Fibroblast of skin of right biceps (primary cell): ENCODE measurements at regions not wholly inside any gene's neighbourhood (a gene's known extent, or its start where the extent isn't known, plus 50 kb on each side); places are given as distances from the start of the nearest gene placed in this dataset.
"Not testable (repeated sequence)": the region's sequence is repeated elsewhere in the genome, so short reads cannot be mapped to it uniquely, and the experiment has no call there.

Experiments used
- DNase-seq: peaks from one replicate; pipeline ENCODE4 v3.0.0-alpha.2; 2013

DNA sequence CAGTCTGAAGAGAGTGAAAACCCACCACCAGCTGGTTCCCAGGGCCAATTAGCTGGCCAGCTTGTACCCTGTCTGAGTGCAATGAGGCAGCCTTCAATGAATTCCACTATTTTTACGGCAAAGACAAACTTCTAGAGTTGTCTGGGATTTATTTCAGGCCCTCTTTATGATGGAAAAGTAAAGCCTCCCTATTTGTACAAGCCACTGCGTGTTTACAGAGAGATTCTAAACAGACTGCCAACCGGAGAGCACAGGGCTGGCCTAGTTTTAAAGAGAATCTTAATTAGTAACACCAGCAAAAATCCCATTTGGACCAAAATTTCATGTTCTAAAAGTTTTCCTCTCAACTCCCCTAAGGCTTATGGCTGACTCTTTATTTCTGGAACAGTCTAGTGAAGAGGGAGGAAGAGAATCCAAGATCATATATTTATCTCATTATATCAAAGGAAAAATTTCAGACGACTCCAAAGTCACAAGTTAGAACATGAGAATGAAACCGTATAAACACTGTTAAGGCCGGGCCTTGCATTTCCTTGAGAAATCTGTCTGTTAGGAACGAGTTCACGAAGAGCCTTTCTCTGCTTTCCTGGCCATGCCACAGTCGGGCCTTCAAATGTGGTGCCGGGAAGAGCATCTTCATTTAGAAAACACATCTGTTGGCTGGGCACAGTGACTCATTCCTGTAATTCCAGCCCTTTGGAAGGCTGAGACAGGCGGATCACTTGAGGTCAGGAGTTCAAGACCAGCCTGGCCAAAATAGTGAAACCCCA lies 724.6 kb upstream of the NRP1 start:
- no peak for DNase-seq

DNA sequence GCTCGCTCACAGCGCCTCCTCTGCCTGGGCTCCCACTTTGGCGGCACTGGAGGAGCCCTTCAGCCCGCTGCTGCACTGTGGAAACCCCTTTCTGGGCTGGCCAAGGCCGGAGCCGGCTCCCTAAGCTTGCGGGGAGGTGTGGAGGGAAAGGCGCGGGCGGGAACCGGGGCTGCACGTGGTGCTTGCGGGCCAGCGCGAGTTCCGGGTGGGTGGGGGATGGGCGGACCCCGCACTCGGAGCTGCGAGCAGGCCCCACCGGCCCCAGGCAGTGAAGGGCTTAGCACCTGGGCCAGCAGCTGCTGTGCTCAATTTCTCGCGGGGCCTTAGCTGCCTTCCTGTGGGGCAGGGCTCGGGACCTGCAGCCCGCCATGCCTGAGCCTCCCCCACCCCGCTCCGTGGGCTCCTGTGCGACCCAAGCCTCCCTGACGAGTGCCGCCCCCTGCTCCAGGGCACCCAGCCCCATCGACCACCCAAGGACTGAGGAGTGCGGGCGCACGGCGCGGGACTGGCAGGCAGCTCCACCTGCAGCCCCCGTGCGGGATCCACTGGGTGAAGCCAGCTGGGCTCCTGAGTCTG lies 721.0 kb upstream of the NRP1 start:
- DNase-seq: not testable (repeated sequence)

DNA sequence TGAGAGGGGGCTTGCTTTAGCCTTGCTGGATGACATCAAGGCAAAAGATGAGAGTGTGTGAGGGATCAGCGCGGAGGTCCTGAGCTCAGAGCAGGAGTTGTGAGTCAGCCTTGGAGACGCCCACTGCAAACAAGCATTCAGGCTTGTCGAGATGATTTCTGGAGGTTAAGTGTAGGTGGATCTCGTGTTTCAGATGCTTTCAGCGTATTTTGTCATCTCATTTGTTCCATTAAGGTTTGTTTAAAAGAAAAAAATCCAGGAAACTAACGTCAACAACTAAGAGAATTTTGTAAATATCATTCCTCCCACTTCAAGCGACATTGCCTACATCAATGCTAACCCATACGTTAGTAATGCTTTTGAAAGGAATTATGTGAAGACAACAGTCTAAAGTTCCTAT lies 715.4 kb upstream of the NRP1 start:
- peak; percentile 36 for DNase-seq

DNA sequence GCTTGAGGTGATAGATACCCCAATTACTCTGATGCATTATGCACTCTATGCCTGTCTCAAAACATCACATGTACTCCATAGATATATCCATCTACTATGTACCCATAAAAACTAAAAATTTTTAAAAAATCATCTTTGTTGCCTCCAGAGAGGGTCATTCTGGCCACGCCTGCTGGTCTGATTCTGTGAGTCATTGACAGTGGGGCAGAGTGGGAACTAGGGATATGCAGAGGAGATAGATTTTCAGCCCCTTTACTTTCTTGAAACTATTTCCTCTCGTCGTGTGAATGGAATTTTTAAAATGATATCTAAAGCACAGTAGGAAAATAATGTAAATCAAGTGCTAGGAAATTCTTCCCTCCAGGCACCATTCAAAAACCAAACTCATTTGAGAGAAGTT lies 715.0 kb upstream of the NRP1 start:
- DNase-seq: peak; percentile 22

DNA sequence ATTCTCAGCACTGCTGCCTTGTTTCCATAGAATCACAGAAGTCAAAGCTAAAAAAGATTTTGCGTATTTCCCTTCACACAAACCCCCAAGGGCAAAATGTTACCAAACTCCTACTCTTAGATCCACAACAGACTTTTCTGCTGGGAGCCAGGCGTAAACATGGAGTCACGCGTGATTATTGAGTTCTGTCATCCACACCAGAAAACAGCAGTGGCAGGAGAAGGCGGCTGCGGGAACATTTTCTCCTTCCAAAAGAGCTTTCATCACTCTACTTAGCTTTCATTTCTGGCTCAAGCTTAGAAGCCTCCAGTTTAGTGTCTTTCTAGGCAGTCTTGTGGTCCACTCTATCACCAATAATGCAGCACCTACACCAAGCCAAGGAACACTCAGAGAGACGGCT lies 712.9 kb upstream of the NRP1 start:
- no peak for DNase-seq

DNA sequence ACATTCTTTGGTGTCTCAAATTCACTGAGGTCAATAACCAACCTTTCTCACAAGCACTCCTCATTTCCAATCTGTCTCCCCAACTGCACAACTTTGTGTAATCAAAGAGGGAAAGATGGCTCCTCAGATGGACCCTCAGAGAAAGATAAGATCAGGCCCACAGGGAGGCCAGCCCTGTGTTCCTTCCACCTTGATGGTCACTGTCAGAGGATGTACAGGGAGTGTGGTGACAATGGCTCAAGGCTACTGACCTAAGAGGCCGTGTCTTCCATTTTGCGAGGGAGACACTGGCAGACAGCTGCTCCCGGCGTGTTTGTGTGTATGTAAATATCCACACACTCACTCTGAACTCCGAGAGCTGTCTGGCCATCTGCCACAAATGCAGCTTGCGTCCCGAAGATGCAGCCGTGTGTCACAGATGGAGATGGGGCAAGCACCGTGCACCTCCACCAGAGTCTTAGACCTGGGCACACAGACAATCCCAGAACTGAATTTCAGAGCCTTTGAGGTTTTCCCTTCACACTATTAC lies 712.1 kb upstream of the NRP1 start:
- DNase-seq: no peak

DNA sequence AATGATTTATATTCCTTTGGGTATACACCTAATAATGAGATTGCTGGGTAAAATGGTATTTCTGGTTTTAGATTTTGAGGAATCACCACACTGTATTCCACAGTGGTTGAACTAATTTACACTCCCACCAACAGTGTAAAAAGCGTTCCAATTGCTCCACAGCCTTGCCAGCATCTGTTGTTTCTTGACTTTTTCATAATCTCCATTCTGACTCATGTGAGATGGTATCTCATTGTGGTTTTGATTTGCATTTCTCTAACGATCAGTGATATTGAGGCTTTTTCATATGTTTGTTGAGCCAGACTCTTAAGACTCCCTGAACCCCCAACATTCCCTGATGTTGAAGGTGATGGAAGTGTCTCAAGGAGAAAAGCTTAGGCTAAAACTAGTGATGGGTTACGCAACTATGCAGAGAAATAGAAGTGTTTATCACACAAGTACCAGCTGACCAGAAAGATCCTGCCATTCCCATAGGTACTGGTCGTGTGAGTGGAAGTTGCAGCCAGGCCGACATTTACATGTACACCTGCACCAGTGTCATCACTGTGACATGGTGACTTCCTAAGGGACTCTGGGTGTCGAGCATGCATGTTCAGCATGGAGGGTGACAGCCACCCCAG lies 711.2 kb upstream of the NRP1 start:
- DNase-seq: peak; percentile 77

DNA sequence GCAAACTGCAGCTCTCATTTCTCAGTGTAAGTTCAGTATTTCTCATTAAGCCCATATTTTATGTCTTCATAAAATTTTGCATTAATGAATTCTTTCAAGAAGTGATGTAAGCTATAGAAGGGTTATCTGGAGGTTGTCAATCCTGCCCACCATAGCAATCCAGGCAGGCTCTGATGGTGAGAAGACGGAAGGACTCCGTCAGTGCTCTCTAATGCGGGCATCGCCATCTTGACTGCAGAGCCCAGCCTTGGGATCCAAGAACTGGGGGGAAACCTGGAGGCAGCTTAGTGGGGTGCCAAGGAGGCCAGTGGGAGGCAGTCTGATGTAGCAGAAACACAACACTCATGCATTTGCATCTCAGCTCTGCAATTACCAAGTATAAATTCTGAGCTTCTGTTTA lies 707.4 kb upstream of the NRP1 start:
- DNase-seq: no peak

DNA sequence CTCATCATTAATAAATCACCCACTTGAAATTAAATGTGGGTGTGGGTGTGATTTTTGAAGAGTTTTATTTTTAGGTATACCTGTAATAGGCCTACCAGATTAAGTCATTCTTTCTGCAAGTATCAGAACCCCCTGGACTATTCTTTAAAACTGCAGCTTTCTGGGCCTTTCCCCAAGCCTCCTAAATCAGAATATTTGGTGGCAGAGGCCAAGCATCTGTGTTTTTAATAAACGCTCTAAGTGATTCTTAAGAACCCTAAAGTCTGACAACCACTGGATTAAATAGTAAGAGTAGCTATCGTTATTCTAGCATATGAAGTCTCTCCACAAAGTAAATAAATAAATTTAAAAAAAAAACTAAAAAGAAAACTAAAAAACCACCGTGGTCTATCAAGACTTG lies 703.0 kb upstream of the NRP1 start:
- no peak for DNase-seq

DNA sequence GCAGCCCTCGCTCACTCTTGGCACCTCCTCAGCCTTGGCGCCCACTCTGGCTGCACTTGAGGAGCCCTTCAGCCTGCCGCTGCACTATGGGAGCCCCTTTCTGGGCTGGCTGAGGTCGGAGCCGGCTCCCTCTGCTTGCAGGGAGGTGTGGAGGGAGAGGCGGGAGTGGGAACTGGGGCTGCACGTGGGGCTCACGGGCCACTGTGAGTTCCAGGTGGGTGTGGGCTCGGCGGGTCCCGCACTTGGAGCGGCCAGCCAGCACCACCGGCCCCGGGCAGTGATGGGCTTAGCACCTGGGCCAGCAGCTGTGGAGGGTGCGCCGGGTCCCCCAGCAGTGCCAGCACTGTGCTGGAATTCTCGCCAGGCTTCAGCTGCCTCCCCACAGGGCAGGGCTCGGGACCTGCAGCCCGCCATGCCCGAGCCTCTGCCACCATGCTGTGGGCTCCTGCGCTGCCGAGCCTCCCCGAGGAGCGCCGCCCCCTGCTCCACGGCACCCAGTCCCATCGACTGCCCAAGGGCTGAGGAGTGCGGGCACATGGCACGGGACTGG lies 700.8 kb upstream of the NRP1 start:
- not testable (repeated sequence) for DNase-seq

DNA sequence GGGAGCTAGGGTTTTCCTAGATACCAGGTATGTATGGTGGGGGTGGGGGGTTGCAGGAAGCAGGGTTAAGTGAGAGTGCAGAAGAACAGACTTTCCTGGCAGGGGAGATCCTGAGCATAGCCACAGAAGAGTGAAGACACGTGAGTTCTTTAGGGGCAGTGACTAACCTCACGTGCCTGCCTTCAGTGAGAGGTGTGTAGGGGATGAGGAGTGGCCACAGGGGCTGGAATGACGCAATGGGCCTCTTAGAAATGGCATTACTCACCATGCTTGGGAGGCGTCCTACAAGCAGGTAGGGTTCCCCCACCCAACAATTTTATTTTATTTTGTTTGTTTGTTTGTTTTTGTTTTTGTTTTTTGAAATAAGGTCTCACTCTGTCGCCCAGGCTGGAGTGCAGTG lies 698.6 kb upstream of the NRP1 start:
- DNase-seq: no peak

DNA sequence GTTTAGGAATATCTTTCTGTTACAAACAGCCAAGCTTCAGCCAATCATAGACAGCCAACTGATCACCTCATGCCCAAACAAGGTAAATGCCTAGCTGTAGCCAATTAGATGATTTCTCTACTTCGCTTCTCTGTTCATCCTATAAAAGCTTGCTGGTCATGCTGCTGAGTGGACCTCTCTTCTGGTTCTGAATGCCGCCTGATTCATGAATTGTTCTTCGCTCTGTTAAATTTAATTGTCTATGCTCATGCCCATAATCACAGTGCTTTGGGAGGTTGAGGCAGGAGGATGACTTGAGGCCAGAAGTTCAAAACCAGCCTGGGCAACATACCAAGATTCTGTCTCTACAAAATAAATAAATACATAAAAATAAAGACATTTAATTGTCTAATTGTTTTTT lies 698.1 kb upstream of the NRP1 start:
- no peak for DNase-seq

DNA sequence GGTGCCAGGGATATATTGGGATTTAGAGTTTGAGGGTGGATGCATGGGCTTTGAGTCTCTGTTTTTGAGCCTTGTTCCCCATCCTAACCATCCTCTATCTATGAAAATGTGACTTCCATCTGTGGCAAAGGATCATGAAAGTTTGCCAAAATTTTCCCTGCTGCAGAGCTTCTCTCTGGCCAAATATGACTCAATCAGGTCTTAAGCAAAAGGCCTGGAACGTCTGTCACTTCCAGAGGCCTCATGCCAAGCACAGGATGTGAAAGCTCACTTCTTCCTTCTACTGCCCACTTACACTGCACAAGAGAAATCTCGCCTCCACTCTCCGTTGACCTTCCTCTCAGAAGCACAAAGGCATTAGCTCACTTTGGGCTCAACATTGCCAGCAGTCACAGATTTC lies 696.9 kb upstream of the NRP1 start:
- DNase-seq: peak; percentile 69

DNA sequence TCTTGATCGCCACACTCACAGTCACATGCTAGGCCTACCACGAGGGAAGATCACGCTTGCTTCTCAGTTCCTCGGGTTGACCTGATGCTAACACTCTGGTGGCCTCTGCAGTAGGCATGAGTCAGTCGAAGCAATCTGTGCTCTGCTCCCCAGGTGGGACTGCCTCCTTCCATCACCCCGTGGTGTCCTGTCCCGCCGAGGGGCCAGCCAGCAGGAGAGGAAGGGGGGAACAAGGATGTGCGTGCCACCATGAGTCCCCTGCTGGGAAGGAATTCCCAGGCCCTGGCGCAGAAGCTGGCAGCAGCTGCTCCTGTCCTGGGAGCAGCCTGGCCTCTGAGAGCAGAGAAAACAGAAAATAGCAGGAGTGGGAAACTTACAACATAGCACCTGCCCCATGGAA lies 695.0 kb upstream of the NRP1 start:
- no peak for DNase-seq

DNA sequence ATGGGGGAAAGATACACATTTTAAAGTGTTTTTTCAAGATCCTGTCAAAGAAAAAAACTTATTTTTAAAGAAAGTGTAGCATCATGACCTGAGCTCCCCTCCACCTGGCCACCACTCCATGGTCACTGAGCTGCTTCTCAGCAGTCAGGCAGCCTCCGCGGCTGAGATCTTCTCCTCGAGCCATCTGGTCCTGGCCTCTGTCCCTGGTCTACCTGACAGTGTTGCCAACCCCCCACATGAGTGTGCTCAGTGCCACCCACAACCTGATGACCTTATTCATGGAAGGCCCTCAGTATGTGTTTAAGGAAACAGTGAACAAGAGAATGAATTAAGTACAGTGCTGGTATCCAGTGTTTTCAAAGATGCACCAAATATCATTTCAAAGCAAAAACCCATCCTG lies 694.5 kb upstream of the NRP1 start:
- DNase-seq: no peak

DNA sequence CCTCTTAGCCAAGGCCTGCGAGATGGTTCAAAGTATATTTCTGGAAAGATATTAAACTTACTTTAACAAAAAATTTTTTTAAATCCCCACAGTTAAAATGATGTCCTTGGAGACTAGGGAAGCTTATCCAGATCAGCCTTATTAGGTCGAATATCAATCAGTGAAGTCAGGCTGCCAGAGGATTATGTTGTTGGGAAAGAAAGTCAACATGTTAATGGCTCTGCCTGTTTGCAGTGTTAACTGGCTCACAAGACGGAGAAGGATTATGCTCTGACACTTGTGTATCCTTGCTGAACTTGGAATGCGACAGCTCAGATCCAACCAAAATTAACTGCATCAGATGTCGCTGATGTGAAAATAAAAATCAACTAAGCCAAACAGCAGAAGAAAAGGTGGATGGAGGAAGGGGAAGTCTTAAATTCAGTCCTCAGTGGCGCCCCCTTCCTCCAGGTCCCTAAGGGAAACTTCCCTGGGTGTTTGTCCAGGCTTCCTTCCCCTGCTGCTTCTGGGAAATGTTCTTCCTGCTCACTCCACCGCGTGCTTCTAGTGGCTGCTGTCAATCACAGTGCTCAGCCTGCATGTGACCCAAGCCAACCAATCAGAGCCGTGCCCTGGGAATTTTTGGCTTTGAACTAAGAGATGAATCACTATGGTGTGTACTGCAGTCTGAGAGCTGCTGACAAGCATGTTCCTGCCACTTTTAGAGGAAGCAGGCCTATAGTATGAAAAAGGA lies 690.4 kb upstream of the NRP1 start:
- DNase-seq: peak; percentile 51

DNA sequence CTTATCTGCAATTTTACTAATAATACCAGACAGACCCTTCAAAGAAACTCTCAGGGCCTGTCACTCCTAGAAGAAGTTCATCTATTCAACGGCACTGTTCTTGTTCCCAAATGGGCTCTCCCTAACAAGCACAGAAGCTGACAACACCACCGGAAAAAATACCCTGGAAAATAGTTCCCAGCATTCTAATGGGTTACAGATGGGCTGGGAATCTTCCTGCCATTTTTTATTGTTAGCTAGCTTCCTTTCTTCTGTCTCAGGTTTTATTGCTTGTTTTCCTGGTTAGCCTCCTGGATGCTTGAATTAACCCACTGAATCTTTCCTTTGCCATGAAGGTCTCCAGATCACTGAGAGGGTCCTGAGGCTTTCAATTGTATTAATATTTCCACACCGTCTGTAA lies 689.8 kb upstream of the NRP1 start:
- DNase-seq: peak; percentile 8

DNA sequence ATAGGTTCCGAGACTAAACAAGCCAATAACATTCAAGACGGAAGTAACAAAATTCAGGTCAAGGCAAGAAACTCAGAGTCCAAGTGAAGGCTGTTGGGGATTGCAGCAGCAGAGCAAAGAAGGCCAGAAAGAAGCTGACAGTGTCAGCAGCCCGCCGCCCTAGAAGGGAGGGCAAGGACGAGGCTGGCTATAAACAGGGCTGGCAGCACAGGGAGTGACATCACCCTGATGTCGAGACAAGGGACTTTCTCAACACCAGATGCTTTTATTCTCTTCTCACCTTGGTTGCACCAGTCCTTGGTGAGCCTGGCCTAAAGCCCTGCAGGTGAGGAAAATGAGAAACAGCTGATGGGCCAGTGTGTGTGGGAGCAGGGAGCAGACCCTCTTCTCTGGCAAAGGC lies 687.7 kb upstream of the NRP1 start:
- DNase-seq: no peak

DNA sequence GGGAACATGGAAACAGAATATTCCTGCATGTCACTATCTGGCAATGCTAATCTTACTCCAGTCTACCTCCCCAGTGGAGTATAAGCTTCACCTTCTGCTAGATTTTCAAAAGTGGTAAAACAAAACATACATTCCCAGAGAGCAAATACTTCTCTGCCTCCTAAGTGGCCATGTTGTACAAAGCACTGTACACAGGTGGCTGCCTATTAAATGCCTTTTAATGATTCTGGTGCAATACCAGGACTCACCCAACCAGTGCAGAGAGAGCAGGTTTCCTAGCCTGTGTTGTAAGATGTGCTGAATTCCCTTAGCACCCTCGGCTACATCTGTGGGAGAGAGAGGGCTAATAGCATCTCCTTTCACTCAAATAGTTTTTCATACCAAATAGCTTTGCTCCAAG lies 684.3 kb upstream of the NRP1 start:
- no peak for DNase-seq

DNA sequence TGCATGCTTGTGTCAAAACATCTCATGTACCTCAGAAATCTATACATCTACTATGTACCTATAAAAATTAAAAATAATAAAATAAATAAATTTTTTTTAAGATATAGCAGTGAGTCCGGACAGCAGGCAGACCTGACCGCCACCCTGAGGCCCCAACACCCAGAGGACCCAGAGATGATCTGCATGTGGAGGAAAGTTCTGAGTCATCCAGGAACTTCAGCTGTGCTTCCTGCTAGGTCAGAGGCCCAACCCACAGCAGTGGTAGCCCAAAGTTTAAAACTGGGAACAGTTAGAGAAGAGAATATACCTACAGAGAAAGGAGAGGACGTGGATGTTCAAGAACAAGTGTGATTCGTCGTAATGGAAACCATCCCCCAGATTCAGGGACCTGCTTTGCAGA lies 683.7 kb upstream of the NRP1 start:
- no peak for DNase-seq

DNA sequence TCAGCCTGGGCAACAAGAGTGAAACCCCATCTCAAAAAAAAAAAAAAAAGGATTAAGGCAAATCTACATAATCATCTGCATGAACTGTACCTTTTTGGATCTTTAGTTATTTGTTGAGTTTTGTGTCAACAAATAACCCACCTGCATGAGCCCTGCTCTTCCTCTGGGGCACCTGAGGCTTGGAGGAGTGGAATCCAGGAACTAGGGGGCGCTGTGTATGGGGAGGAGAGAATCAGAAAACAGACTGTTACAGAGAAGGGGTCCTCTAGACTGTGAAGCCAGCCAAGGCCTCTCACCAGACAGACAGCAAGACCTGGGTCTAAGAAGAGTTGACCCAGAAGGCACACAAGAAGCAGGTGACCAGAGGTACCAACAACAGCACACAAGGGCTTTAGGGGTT lies 682.8 kb upstream of the NRP1 start:
- no peak for DNase-seq

DNA sequence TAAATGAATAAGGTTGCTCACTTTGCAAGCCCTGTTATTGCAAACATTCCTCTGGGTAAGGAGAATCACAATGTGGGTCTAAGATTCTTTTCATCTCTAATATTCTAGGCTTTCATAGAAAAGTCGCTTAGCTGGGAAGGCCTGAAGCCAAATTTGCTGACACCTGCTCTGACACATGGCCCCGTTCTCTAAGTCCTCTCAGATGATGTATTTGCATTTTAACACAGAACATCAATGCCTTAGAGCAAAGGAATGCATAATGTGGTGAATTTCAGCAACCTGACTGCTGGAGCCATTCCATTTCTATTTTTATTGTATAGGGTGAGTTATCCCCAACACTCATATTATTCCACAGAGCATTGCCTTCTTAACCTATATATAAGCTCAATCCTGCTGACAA lies 682.1 kb upstream of the NRP1 start:
- DNase-seq: peak; percentile 50

DNA sequence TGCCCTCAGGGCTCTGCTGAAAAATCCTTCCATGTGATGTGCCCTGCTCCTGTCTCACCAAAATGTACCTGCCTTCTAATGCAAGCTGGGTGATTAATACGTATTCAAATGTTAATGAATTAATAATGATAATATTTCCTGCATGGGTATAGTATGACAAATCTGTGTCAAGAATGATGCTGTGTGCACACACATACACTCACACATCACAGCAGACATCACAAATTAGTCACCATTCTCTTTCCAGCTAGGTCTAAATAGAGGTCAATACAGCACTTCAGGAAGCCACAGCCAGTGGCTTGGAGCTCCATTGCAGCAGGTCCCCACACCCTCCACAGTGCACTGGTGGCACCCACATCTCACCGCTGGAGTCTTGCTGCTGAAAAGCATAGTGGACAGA lies 681.2 kb upstream of the NRP1 start:
- no peak for DNase-seq
